HG02678 (cell line): ENCODE measurements at regions not wholly inside any gene's neighbourhood (a gene's known extent, or its start where the extent isn't known, plus 50 kb on each side); places are given as distances from the start of the nearest gene placed in this dataset.

Experiments used
- ATAC-seq: cut with Tn5 transposase; IDR thresholded peaks from one replicate; pipeline ENCODE4 v1.9.1; 2021; ENCODE audit warnings: mild to moderate bottlenecking, moderate library complexity; ENCODE audit not compliant: unreplicated experiment

DNA sequence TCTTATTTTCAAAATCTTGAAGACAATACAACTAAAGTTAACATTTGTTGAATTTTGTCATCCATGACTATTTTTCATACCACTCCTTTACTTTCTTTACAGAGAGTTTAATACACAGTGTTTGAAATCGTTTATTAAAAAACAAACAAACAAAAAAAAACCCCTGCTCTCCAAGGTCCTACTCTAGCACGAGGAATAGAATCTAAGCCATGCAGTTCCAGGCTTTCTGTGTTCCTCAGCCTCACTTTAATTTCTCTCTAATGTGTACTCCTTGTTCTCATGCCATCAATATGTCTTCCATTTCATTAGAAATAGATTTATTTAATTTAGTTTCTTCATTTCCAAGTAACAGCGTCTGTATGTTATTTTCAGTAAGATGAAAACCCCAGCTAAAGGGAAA is 381.2 kb upstream of the MC4R start:
- ATAC-seq: no peak

GRCh38 chr18:60754413-60755009 is 381.9 kb upstream of the MC4R start:
- no peak for ATAC-seq

- ATAC-seq: no peak
These were observed 382.6 kb upstream of the MC4R start for GRCh38 chr18:60755134-60755533.

GRCh38 chr18:60775978-60776377 is 403.4 kb upstream of the MC4R start:
- ATAC-seq: no peak

GRCh38 chr18:60784161-60784560 is 411.6 kb upstream of the MC4R start:
- ATAC-seq: no peak

DNA sequence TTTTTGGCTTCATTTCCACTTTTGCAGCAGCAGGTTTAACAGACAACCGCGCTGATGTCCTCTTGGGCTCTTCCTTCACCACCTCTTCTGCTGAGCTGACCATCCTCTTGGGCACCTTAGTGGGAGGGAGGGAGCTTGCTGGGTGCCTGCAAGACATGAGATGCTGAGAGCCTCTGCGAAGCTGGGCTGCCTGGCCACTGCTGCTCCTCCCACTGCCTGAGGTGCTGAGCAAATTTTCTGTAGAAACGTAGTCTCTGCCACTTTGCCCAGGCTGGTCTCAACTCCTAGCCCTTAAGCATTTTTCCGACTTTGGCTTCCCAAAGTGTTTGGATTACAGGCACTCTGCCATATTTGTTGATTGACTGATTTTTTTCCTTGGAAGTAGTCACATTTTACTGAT is 422.2 kb upstream of the MC4R start:
- ATAC-seq: no peak

GRCh38 chr18:60804415-60804814 is 431.8 kb upstream of the MC4R start:
- no peak for ATAC-seq

GRCh38 chr18:60809937-60810336 is 437.4 kb upstream of the MC4R start:
- ATAC-seq: no peak

DNA sequence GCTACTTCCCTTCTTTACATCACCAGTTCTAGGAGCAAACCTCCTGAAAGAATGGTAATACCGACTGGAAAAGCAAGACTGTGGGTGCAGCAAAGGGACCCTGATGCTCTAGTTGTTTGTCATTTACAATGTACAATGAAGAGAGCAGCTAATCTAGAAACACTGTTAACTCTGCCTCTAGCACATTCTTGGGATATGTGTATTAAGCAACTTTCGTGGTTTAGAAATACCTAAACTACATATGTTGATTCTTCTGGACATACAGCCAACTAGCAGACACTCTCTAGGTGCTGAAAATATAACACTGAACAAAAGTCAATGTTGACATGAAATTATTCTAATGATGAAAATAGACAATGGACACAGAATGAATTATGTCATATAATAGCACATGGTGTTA is 440.3 kb upstream of the MC4R start:
- no peak for ATAC-seq

DNA sequence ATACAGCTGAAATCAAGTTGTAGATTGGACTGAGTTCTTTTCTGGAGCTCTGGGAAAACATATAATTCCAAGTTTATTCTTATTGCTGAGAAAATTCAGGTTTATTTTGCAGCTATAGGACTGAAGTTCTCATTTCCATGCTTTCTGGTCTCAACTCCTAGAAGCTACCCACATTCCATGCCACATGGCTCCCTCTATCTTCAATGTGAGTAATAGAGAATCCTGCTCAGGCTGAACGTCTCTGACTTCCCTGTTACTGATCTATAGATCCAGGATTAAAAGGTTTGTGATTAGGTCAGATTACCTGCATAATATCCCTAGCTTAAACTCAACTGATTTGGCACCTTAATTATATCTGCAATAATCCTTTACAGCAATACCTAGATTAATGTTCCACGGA is 453.8 kb upstream of the MC4R start:
- no peak for ATAC-seq

- no peak for ATAC-seq
These were observed 459.4 kb upstream of the MC4R start for GRCh38 chr18:60831971-60832370.

DNA sequence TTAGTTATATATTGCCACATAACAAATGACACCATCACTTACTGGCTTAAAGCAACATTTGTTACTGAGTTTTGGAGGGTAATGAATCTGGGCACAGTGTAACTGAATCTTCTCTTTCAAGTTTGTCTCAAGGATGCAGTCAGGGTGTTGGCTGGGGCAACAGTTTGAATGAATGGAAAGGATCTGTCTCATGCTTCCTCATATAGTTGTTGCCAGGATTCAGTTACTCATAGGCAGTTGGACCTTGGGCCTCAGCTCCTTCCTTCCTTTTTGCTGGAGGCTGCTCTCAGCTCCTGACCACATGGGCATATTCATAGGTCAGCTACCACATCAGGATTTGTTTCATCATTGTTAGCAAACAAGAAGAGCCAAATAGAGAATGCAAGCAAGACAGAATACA is 466.1 kb upstream of the MC4R start:
- ATAC-seq: no peak

- no peak for ATAC-seq
These were observed 473.8 kb upstream of the MC4R start for GRCh38 chr18:60846396-60846795.

DNA sequence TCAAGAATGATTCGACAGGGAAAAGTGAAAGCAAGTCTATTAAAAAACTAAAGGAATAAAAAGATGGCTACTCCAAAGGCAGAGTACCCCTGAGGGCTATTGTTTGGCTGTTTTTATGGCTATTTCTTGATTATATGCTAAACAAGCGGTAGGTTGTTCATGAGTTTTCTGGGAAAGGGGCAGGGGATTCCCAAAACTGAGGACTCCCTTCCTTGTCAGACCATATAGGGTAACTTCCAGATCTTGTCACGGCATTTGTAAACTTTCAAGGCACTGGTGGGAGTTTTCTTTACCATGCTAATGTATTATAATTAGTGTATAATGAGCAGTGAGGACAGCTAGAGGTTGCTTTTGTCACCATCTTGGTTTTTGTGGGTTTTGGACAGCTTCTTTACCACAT is 474.9 kb upstream of the MC4R start:
- ATAC-seq: no peak

DNA sequence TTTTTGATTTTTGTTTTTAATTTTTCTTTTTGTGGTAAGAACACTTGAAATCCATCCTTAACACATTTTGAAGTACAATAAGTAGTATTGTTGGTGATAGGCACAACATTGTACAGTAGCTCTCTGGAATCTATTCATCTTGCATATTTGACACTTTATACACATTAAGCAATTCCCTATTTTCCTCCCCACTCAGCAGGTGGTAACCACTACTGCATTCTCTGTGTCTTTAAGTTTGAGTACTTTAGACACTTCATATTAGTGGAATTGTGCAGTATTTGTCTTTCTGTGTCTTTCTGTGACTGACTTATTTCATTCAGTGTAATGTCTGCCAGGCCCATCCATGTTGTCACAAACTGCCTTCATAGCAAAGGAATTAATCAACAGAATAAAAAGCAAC is 471.7 kb upstream of the CDH20 start:
- no peak for ATAC-seq

DNA sequence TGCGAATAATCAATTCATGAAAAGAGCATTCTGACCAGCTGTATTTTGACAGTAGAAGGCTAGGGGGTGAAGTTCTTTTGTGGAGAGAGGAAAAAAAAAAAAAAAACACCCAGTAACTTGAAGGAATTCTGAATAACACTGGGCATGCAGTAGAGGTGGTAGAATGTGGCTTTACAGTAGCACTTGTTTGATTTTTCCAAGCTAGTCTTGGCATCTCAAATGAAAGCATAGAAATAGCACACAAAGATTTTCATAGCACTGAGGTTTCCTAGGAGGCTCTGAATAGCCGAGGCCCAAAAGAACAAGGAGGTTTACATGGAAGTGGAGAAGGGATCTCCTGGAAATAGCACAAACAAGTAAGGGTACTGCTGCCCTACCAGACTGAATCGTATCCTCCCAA is 470.2 kb upstream of the CDH20 start:
- ATAC-seq: no peak

DNA sequence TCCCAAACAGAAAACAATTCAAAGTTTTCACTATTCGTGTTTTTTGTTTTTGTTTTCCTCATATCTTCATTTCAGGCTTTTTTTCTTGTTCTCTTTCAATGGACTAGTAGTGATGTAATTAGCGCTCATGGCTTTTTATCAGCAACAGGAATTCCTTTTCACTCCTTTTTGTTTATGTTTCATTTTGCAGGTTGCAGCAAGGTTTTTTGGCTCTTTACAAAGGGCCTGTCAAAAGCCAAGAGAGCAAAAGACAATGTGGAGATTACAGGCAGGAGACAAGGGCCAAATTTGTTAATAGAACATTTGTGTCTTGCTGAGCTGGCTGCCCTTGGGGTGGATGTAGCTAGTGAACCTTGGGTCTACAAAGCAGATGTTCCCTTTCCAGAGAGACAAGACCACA is 467.4 kb upstream of the CDH20 start:
- no peak for ATAC-seq

- ATAC-seq: no peak
These were observed 462.7 kb upstream of the CDH20 start for GRCh38 chr18:60870261-60871153.

DNA sequence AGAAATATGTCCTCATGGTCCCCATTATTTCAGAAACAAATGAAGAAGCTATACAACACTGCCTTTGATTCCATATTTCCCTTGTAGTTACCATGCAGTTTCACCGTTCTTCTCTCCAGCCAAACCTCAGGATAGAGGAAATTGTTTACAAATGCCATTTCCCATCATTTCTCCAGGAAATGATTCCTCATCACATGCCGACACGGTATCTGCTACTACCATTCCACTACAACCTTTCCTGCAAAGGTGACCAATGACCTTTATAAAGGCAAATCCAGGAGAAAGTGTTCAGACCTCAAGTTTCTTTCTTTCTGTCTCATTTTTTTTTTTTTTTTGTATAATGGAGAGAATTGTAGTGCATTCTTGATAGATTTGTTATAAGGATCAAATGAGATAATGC is 460.8 kb upstream of the CDH20 start:
- no peak for ATAC-seq

DNA sequence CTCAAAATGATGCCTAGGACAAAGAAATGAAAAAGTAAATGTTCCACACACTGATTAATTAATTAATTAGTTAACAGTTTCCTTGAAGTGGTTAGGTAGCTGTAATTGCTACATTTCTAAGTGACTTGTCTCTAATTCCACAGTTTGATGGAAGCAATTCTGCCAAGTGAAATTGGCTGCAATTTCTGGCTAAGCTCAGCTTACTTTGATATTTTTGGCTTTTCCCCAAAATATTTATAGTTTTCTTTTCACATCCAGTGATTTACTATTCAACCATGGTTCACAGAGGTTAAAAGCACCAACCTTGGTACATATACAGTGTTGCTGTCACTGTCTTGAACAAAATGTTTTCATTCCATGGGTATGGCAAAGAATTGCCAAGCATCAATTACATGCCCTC is 459.5 kb upstream of the CDH20 start:
- ATAC-seq: no peak

DNA sequence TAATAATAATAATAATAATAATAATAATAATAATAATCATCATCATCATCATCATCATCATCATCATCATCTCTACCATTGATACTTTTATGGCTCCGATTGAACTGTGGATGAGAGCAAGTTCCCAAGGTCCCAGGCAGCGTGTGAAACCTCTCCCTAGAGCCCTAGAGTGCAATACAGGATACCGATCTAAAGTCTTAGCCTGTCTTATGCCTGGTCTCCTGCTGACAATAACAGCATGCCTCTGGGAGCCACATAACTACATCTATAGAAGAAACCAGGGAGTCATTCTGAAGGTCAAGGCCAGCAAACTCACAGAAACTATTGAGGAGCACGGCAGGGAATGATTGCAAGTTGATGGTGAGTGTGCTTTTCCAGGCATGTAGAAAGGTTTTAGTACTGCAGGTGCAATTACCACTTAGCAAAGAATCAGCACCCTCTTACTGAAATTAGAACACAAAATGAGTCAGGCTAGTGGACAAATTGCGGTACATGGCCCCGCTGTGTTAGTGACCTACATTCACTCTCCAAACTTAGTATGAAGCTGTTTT is 457.2 kb upstream of the CDH20 start:
- no peak for ATAC-seq

- ATAC-seq: no peak
These were observed 453.0 kb upstream of the CDH20 start for GRCh38 chr18:60880184-60880583.
